ENCODE measurements at regions not wholly inside any gene's neighbourhood (a gene's known extent, or its start where the extent isn't known, plus 50 kb on each side); places are given as distances from the start of the nearest gene placed in this dataset.

DNA sequence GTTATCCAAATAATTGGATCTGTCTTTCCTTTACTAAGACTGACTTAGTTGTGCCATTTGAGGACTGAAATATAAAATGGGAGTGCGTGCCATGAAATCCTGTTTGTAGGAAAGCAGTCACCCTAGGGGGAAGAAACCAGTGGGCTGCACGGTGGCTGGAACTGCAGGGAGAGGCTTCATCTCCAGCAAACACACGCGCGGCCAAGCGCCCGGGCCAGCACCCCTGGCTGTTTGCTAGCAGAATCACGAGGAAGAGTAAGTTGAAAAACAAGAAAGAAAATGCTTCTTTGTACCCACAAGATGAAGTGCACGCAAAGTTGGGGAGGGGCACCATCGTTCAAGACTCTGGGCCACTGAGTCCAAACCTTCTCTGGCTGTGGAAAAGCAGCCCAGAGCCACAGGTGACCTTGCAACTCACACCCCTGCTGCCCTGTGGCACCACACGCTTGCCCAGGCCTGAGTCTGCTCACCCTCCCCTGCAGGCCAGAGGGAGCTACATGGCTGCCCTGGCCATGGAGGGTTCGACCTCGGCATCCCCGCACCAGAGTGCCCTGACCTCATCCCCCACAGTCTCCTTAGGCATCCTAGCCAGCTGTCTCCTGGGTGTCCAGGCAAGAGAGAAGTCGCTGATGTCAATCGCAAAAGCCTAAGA, 55.2 kb downstream of the IRX2 start:
- DNase-seq (ENCODE audit: low spot score): no peak

DNA sequence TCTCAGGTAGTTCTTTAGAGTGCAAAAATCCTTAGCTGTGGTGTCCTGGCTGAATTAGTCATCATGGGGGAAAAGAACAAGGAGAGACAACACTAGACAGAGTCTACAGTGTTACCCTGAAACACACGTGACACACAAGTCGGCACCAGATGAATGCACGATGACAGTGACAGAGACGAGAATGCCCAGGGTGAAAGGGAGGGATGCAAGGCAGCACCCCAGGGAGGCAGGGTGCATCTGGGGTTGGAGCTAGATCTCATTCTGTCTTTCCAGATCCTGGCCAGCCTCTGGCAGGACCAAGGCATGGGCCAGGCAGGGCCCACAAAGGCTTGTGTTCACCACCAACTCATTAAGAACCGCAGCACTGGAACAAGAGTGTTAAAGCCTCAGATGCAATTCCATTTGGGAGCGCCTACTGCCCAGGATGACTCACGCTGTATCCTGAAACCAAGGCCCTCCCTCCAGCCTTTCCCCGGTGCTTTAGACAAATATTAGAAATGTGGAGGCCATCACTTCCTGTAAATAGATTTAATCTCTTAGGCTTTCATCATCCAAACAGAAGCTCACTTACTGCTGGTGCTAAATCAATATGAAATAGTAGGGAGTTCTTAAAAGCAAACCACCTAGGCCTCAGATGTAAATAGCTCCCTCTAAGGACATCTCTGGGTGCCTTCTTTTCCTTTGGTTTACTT, 56.1 kb downstream of the IRX2 start:
- DNase-seq (ENCODE audit: low spot score): no peak

DNA sequence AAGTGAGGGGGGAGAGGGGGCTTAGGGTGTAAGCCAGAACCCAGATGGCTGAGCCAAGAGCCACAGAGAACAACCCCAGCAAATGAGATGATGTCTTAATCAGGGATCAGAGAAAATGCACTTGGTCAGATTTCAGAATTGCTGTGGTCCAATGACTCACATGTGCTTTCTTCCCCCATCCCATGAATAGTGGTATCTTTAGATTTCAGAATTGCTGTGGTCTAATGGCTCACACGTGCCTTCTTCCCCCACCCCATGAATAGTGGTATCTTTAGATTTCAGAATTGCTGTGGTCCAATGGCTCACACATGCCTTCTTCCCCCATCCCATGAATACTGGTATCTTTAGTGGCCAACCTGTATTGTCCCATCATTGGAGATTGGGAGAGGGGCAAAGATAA, 59.9 kb downstream of the IRX2 start:
- no peak for DNase-seq (ENCODE audit: low spot score)

DNA sequence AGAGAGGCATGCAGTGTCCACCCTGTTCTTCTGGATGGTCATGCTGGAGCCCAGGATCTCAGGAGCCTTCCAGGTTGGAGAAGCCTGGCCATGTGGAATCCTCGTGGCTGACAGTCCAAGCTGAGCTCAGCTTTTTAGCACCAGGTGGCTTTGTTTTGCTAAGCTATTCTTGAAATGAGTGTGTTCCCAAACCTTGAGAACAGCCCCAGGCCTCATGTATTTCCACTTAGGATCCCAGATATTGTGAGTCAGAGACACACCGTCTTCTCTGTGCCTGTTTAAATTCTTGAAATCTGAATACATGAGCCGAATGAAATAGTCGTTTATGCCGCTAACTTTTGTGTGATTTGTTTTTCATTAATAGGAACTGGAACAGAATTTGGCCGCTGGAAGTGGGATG, 61.2 kb downstream of the IRX2 start:
- DNase-seq (ENCODE audit: low spot score): no peak

DNA sequence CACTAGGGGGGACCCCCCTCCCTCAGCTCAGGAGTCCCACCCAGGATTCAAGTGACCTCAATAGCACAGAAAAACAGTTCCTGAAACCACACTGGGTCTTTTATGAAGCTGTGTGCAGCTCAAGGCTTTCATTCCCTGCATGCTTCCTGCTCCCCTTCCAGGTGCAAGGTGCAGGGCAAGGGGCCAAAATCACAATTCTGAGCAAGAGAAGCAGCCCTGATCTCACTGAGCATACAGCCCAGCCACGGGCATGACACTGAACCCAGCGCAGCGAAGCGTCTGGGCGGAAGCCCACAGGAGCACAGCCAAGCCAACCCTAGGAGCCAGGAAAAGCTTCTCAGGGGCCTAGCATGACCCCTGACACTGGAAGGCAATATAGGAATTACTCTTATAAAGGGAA, 62.9 kb downstream of the IRX2 start:
- no peak for DNase-seq (ENCODE audit: low spot score)

DNA sequence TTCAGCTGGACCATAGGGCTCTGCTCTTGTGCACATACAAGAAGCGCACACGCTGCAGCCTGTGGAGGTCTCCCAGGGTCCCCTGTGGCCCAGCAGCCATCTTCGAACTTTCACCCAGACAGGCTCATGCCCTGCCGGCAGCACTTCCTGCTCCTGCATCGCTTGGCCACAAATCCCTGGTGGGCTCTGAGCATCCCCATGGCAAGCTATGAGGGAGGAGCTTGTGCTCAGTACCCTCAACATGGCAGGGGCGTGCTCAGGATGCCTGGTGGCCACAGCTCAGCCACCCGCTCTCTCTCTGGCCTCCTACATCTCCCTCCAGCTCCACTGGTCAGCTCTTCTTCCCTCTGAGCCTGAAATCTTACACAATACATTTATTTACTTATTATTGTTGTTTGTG, 63.7 kb downstream of the IRX2 start:
- no peak for DNase-seq (ENCODE audit: low spot score)

DNA sequence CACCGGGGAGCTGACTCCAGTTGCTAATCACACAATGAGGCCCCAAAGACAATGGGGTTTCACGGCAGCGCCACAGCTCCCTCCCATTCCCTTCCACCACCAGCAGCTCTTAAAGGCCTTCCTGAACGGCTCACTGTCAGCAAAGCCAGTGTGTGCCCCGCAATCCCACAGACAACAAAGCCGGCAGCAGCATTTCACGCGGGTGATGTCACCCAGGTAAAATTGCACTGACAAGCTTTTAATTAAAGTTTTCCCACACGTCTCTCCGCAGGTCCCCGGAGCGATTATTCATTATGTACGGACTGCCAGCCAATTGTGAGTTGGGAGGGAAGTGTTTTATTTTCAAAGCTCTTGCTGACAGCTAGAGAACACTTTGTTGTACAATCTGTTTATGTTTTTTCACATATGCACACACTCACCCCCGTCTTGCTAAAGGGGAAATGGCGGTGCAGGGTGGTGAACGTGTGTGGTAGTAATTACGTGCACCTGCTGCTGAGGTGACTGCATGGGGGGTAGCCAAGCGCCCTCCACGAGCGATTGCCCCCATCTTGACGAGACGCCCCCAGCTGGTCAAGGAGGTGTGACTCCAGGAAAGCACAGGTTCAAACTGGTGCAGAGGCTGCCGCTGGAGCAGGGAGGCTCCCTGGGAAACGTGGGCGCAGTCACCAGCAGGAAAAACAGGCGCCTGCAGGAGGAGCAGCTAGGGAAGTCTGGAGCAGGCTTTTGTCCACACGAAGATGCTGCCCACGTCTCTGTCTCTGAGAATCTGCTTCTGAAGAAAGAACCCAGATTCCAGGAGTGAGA, 65.0 kb downstream of the IRX2 start:
- no peak for DNase-seq (ENCODE audit: low spot score)

DNA sequence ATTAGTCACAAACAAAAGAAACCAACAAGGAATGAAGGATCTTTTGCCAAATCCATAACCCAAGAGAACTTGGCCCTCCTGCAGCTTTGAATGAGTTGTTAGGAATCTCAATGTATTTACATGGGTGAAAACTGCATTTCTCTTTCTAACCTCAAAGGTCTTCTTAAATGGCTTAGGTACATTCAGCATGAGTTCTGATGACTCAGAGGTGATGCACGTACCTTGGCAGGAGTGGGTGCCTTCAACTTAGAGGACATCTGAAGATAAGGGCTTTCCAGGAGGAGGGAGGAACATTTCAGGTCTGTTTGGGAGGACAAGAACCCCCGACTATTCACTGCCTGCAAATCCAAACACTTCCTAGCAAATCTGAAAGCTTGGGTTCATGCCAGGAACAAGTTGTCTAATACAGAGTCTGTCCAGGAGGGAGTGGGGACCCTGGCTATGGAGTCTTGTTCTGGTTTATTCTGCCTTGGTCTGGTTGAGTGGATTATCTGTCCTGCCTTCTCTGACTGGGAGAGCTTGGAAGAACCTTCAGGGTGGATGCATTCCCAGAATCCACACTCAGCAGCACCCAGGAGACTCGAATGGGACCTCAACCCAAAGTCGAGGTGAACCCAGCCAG, 65.7 kb downstream of the IRX2 start:
- no peak for DNase-seq (ENCODE audit: low spot score)

DNA sequence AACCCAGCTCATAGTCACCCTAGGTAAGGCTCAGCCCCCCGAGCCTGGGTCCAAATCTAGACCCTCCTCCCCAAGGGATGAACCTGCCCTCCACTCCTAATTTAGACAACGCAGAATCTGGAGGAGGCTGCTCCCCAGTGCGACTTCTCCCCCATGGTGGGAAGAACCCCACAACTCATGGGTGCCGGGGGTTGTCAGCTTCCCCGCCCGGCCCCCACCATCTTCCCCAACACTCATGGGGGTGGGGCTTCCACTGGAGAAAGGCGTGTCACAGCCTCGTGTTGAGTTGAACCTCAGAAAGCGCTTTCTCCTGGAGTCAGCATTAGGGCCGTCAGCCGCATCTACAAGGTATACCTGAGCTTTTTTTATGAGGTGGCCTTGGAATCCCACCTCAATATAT, 66.9 kb downstream of the IRX2 start:
- no peak for DNase-seq (ENCODE audit: low spot score)

GRCh38 chr5:2683720-2684119, 67.8 kb downstream of the IRX2 start:
- no peak for DNase-seq (ENCODE audit: low spot score)

GRCh38 chr5:2681476-2681875, 70.0 kb downstream of the IRX2 start:
- DNase-seq (ENCODE audit: low spot score): no peak

DNA sequence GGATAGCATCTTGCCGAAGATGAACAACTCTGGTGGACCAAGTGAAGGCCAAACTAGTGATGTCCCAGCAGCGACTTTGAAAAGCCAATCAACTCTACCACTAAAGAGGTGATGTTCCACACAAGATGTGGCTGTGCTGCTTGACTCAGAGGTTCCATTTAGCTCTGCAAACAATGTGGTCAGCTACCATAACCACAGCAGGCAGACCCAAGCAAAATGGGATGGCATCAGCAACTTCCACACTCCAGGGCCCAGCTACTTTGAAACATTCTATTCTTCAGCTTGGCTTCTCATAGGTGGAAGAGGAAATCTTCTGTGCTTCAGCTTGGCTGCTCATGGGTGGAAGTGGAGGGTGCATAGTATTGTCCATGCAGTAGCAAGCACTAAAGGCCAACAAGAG, 70.5 kb downstream of the IRX2 start:
- no peak for DNase-seq (ENCODE audit: low spot score)

GRCh38 chr5:2677689-2678088, 73.8 kb downstream of the IRX2 start:
- DNase-seq (ENCODE audit: low spot score): no peak

DNA sequence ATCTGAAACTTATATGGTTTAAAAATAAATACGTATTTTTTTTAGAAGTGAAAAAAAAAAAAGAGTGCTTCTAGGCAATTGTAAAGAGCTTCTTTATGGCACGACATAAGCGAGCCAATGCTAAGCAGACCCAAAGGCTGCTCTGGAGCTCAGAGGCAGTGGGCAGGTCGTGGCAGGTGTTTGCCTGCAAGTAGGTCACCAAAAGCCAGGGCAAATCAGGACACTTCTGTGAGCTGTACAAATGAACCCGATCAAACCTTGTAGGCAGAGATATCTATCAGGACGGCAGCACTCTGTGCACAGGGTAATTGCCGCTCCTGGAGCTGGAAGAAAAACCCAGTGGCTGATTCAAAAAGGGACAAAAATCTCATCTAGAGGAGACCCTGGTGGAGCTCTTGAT, 75.9 kb downstream of the IRX2 start:
- no peak for DNase-seq (ENCODE audit: low spot score)

DNA sequence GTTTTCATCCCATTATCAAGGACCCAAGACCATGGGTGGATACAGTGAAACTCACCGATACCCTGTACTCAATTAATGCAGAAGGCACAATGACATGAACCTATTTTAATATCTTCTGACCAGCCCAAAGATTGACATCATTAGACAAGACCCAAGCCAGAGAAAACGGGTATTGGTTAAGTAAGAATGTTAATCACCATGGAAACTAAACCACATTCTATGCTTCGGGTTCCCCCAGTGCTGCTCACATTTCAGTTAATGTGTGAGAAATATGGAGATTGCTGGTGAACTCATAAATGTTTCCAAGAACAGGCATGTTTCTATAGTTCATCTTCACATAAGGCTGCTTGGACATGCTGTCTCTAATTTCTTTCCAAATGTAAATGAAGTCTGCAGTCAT, 77.0 kb downstream of the IRX2 start:
- no peak for DNase-seq (ENCODE audit: low spot score)

DNA sequence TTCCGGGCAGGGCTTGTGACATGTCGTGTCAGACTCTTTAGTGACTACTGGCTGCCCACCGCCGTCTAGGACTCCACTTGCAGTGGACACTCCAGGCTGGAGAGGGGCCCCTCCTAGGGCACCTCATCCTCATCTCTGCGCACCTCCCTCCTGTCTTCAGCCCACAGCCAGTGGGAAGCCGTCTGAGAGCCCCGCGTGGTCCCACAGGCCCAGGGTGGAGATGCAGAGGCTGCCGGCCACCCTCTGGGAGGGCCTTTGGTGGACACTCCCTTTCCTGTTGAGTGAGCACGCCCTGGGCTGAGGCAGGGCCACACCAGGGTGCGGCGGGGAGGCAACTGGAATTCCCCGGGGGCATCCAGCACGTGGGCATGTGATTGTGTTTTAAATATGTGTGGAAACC, 80.5 kb downstream of the IRX2 start:
- DNase-seq (ENCODE audit: low spot score): no peak

DNA sequence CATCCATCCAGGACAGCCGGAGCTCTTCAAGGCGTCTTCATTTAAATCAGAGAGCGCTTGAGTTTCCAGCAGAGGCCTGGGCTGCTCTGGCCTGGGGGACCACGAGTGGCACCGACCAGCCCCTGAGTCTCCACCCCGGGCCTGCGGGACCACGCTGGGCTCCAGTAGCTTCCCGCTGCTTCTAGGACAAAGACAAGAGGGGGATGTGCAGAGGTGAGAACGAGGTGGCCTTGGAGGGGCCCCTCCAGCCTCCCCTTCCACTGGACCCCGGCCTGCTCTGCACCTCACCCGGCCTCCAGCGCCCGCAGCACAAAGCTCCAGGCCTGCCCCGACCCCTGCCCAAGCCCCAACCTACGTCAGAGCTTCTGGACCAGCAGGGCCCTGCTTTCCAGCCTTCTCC, 81.6 kb downstream of the IRX2 start:
- DNase-seq (ENCODE audit: low spot score): no peak

DNA sequence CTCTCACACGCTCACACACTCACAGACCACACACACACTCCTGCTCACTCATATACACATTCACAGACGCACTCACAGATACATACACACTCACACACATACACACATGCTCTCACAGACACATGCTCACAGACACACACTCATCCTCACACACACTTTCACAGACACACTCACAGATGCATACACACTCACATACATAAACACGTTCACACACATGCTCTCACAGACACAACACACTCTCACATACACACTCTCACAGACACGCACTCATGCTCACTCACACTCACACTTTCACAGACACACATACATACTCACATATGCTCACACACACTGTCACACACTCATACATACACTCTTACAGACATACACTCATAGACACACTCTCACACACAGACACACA, 82.2 kb downstream of the IRX2 start:
- no peak for DNase-seq (ENCODE audit: low spot score)

DNA sequence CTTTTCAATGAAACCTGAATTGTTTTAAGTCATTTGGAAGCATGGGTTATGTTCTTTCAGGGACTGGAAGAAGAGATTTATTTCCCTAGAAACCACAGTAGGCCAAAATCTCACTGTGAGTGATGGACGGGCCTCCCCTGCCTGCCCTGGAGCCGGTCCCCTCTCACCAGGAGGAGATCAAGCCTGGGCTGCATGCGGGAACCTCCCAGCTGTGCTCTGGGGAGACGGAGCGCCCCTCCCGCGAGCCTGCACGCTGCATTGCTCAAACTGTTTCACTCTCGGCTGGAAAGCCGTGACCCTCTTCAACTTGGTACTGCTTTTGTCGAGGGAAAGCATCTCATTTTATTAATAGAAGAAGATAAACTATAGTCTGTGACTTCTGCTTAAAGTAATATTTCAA, 85.4 kb downstream of the IRX2 start:
- DNase-seq (ENCODE audit: low spot score): no peak

GRCh38 chr5:2663489-2663888, 88.0 kb downstream of the IRX2 start:
- DNase-seq (ENCODE audit: low spot score): no peak

GRCh38 chr5:2660315-2660714, 91.2 kb downstream of the IRX2 start:
- no peak for DNase-seq (ENCODE audit: low spot score)

DNA sequence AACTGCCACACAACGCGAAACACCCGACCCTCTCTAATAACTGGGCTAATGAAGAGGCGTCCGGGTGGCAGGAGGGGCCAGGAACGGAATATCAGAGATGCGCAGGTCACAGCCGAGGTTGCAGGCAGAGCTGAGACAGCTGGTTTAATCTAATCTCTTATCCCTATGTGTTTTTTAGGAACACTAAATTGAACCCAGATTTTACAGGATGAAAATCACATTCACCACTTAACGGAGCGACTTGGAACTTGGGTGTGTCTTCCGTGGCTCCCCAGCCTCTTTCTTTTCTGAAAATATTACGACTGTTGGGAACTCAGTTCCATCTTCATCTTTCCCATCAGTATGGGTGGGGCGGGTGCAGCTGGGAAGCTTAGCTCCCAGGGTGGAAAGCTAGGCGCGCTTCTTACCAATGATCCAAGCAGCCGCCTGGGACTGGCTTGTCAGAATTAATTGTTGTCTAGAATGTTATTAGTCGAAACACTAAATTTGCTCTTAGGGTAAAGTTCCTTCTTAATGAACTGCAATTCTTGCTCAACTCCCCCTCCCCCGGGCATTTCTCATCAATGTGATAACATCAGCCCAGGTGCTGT, 92.5 kb downstream of the IRX2 start:
- DNase-seq (ENCODE audit: low spot score): no peak
